Ascending aorta (tissue), 2 donors: ENCODE measurements at regions not wholly inside any gene's neighbourhood (a gene's known extent, or its start where the extent isn't known, plus 50 kb on each side); places are given as distances from the start of the nearest gene placed in this dataset.

Source experiments
- DNase-seq, 2 donors: peaks; one replicate each; pipeline ENCODE4 v3.0.0-alpha.2; 2019; ENCODE audit warnings: low spot score in 2 of 2
- H3K27ac ChIP-seq, 2 donors: fragments of 200-600 bp; sonication (generic); one replicate each; pipeline ENCODE4 v1.5.1; 2016 to 2017; ENCODE audit warnings: mild to moderate bottlenecking in 1 of 2
- H3K27me3 ChIP-seq: fragments of 200-600 bp; sonication (generic); one replicate; pipeline ENCODE4 v1.5.1; 2017
- H3K36me3 ChIP-seq, 2 donors: fragments of 200-600 bp; sonication (generic); one replicate each; pipeline ENCODE4 v1.5.1; 2016
- H3K4me1 ChIP-seq, 2 donors: fragments of 200-600 bp; sonication (generic); one replicate each; pipeline ENCODE4 v1.5.1; 2016 to 2017; ENCODE audit warnings: mild to moderate bottlenecking in 1 of 2
- H3K4me3 ChIP-seq, 2 donors: fragments of 200-600 bp; sonication (generic); one replicate each; pipeline ENCODE4 v1.5.1; 2016 to 2017; ENCODE audit warnings: mild to moderate bottlenecking in 1 of 2
- H3K9me3 ChIP-seq, 2 donors: fragments of 200-600 bp; sonication (generic); one replicate each; pipeline ENCODE4 v1.5.1; 2016
- CTCF ChIP-seq, 3 experiments: fragments of 200-600 bp in 2 of 3; fragments of 450-650 bp in 1 of 3; sonication (generic) in 2 of 3; IDR thresholded peaks; one replicate each; pipeline ENCODE4 v1.5.1; 2016 to 2019; ENCODE audit warnings: antibody characterized with exemption in 3 of 3, mild to moderate bottlenecking in 1 of 3, moderate library complexity in 1 of 3
- intact Hi-C: fragments of 100-400 bp; cut with DNase I; formaldehyde crosslinking; loops from one replicate; pipeline ENCODE4 v1.15.1; 2023

DNA sequence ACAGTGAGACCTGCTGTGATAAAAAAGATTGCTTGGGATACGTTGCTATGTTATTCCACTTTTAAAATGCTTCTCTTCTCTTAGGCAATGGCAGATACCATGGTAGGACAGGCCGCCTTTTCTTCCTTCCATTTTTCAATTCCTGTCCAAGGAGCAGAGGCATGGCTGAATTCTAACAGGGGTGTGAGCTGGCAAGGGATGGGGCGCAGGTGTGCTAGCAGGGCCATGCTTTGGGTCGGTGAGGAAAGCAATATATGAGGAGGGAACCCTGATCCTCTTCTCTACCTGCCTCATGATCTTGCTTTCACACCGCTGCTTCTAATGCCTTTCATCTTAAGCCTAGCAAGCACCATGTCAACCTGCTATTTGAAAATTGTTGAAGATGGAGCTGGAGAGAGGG, 225.0 kb downstream of the KATNAL1 start:
- intact Hi-C loops, result no loop called here
- no peaks in the 10 kb centered on the region for H3K36me3 ChIP-seq
- H3K9me3 ChIP-seq, result no peaks in the 10 kb centered on the region
- H3K27me3 ChIP-seq, result no peaks in the 10 kb centered on the region
- H3K27ac ChIP-seq, result no peak overlapping the region
- H3K4me1 ChIP-seq, result no peaks in the 10 kb centered on the region
- DNase-seq, result no peak
- H3K4me3 ChIP-seq, result no peak overlapping the region
- TF ChIP-seq CTCF (IDR thresholded peaks at IDR 0.05), result no peak

- H3K36me3 ChIP-seq, result no peaks in the 10 kb centered on the region
- no peak for DNase-seq
- intact Hi-C loops, result no loop called here
- no peak overlapping the region for H3K4me3 ChIP-seq
- H3K27me3 ChIP-seq, result no peaks in the 10 kb centered on the region
- H3K27ac ChIP-seq, result no peak overlapping the region
- H3K9me3 ChIP-seq, result no peaks in the 10 kb centered on the region
- no peak for TF ChIP-seq CTCF (IDR thresholded peaks at IDR 0.05)
- H3K4me1 ChIP-seq, result no peaks in the 10 kb centered on the region
These were observed 226.0 kb downstream of the KATNAL1 start for GRCh38 chr13:30081331-30081730.

DNA sequence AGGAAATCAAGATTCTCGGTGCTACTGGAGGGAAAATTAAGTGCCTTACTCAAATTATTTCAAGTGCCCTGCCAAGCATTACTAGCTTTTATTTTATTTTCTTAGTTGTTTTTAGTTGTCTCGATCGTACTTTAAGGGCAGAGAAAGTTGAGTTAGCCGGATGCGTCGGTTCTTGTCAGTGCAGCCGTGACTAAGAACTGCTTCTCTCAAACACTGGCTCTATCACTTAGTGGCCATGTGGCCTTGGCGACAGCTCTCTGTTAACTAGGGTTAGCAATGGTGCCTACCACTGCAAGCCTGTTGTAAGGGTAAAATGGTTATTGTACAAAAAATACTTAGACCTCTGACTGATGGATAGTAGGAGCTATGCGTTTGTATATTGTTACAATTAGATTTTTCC, 227.8 kb downstream of the KATNAL1 start:
- H3K9me3 ChIP-seq, result no peaks in the 10 kb centered on the region
- H3K4me3 ChIP-seq, result no peak overlapping the region
- intact Hi-C loops, result no loop called here
- H3K27ac ChIP-seq, result no peak overlapping the region
- no peak for DNase-seq
- H3K36me3 ChIP-seq, result no peaks in the 10 kb centered on the region
- H3K4me1 ChIP-seq, result no peaks in the 10 kb centered on the region
- TF ChIP-seq CTCF (IDR thresholded peaks at IDR 0.05), result no peak
- no peaks in the 10 kb centered on the region for H3K27me3 ChIP-seq

DNA sequence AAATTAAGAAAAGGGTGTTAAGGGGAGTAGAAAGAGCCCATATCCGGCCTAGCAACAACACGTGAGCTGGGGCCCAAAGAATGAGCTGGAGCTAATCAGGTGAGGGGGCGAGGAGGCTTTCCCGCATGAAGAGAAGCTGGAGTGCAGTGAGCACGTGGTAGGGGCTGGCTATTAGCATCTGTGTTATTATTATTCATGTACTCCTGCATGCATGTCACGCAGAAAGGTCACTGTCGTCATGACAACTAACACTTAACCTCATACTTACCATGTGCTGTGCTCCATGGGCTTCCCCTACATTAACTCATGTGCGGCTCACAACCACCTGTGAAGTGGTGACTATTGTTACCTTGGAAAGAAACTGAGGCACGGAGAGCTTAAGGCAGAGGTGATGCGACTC, 227.6 kb upstream of the UBL3 start:
- H3K4me3 ChIP-seq, result no peak overlapping the region
- H3K4me1 ChIP-seq, result no peaks in the 10 kb centered on the region
- H3K9me3 ChIP-seq, result no peaks in the 10 kb centered on the region
- TF ChIP-seq CTCF (IDR thresholded peaks at IDR 0.05), result no peak
- DNase-seq, result no peak
- H3K27me3 ChIP-seq, result no peaks in the 10 kb centered on the region
- H3K36me3 ChIP-seq, result no peaks in the 10 kb centered on the region
- intact Hi-C loops, result no loop called here
- no peak overlapping the region for H3K27ac ChIP-seq

GRCh38 chr13:30077240-30077735, 226.9 kb upstream of the UBL3 start:
- H3K36me3 ChIP-seq, result no peaks in the 10 kb centered on the region
- no peak overlapping the region for H3K4me3 ChIP-seq
- DNase-seq, result no peak
- no peak overlapping the region for H3K27ac ChIP-seq
- no peak for TF ChIP-seq CTCF (IDR thresholded peaks at IDR 0.05)
- H3K9me3 ChIP-seq, result no peaks in the 10 kb centered on the region
- intact Hi-C loops, result no loop called here
- H3K27me3 ChIP-seq, result no peaks in the 10 kb centered on the region
- no peaks in the 10 kb centered on the region for H3K4me1 ChIP-seq

- Histone ChIP-seq H3K27me3 (no peaks in the 10 kb centered on the region), H3K4me1 (no peaks in the 10 kb centered on the region), H3K27ac (no peak overlapping the region), H3K36me3 (no peaks in the 10 kb centered on the region), H3K9me3 (no peaks in the 10 kb centered on the region), H3K4me3 (no peak overlapping the region)
- intact Hi-C loops, result no loop called here
- no peak for TF ChIP-seq CTCF (IDR thresholded peaks at IDR 0.05)
- DNase-seq, result no peak
These were observed 224.7 kb upstream of the UBL3 start for GRCh38 chr13:30074955-30075614.
